ENCODE measurements at regions not wholly inside any gene's neighbourhood (a gene's known extent, or its start where the extent isn't known, plus 50 kb on each side); places are given as distances from the start of the nearest gene placed in this dataset.

GRCh38 chr11:110838808-110839207, 126.6 kb upstream of the ARHGAP20 start:
- H3K36me3 Mint-ChIP-seq = no peaks in the 10 kb centered on the region
- TF ChIP-seq CTCF (conservative IDR thresholded peaks at IDR 0.05) = no peak
- no peak for DNase-seq (ENCODE audit: extremely low spot score, unreplicated experiment)
- H3K4me1 Mint-ChIP-seq (ENCODE audit: unreplicated experiment) = no peaks in the 10 kb centered on the region
- no peak overlapping the region for H3K27ac Mint-ChIP-seq
- H3K4me3 Mint-ChIP-seq = no peak overlapping the region
- H3K27me3 Mint-ChIP-seq = peaks cover 7% of the 10 kb centered on the region
- no peaks in the 10 kb centered on the region for H3K9me3 Mint-ChIP-seq

- TF ChIP-seq CTCF (conservative IDR thresholded peaks at IDR 0.05) = no peak
- no peak for DNase-seq (ENCODE audit: extremely low spot score, unreplicated experiment)
- Mint-ChIP-seq H3K9me3 (no peaks in the 10 kb centered on the region), H3K4me3 (no peak overlapping the region), H3K4me1 (ENCODE audit: unreplicated experiment) (no peaks in the 10 kb centered on the region), H3K27me3 (peaks cover 7% of the 10 kb centered on the region), H3K36me3 (no peaks in the 10 kb centered on the region), H3K27ac (no peak overlapping the region)
Measured at GRCh38 chr11:110837603-110838002, 125.4 kb upstream of the ARHGAP20 start.

- DNase-seq (ENCODE audit: extremely low spot score, unreplicated experiment) = no peak
- no peak overlapping the region for H3K27ac Mint-ChIP-seq
- no peak overlapping the region for H3K4me3 Mint-ChIP-seq
- peaks cover 7% of the 10 kb centered on the region for H3K27me3 Mint-ChIP-seq
- TF ChIP-seq CTCF (conservative IDR thresholded peaks at IDR 0.05) = no peak
- H3K36me3 Mint-ChIP-seq = no peaks in the 10 kb centered on the region
- H3K4me1 Mint-ChIP-seq (ENCODE audit: unreplicated experiment) = peaks cover 14% of the 10 kb centered on the region
- H3K9me3 Mint-ChIP-seq = no peaks in the 10 kb centered on the region
Measured at GRCh38 chr11:110835106-110835505, 122.9 kb upstream of the ARHGAP20 start.

GRCh38 chr11:110833033-110833484, 120.8 kb upstream of the ARHGAP20 start:
- DNase-seq (ENCODE audit: extremely low spot score, unreplicated experiment) = no peak
- H3K27me3 Mint-ChIP-seq = no peaks in the 10 kb centered on the region
- no peak for TF ChIP-seq CTCF (conservative IDR thresholded peaks at IDR 0.05)
- no peaks in the 10 kb centered on the region for H3K9me3 Mint-ChIP-seq
- no peaks in the 10 kb centered on the region for H3K36me3 Mint-ChIP-seq
- H3K4me1 Mint-ChIP-seq (ENCODE audit: unreplicated experiment) = peaks cover 23% of the 10 kb centered on the region
- no peak overlapping the region for H3K4me3 Mint-ChIP-seq
- no peak overlapping the region for H3K27ac Mint-ChIP-seq

- peaks cover 23% of the 10 kb centered on the region for H3K4me1 Mint-ChIP-seq (ENCODE audit: unreplicated experiment)
- no peak overlapping the region for H3K27ac Mint-ChIP-seq
- TF ChIP-seq CTCF (conservative IDR thresholded peaks at IDR 0.05) = no peak
- no peaks in the 10 kb centered on the region for H3K36me3 Mint-ChIP-seq
- H3K27me3 Mint-ChIP-seq = no peaks in the 10 kb centered on the region
- DNase-seq (ENCODE audit: extremely low spot score, unreplicated experiment) = no peak
- H3K4me3 Mint-ChIP-seq = no peak overlapping the region
- H3K9me3 Mint-ChIP-seq = no peaks in the 10 kb centered on the region
Measured at GRCh38 chr11:110832539-110832938, 120.3 kb upstream of the ARHGAP20 start.

GRCh38 chr11:110832080-110832479, 119.8 kb upstream of the ARHGAP20 start:
- no peaks in the 10 kb centered on the region for H3K36me3 Mint-ChIP-seq

More at GRCh38 chr11:110832080-110832479, 119.8 kb upstream of the ARHGAP20 start:
- Mint-ChIP-seq H3K9me3 (no peaks in the 10 kb centered on the region), H3K4me1 (ENCODE audit: unreplicated experiment) (peaks cover 23% of the 10 kb centered on the region), H3K4me3 (no peak overlapping the region), H3K27ac (no peak overlapping the region), H3K27me3 (no peaks in the 10 kb centered on the region)
- no peak for TF ChIP-seq CTCF (conservative IDR thresholded peaks at IDR 0.05)
- DNase-seq (ENCODE audit: extremely low spot score, unreplicated experiment) = no peak

Data from type B pancreatic cell (in vitro differentiated cells).